Fibroblast of villous mesenchyme (primary cell): ENCODE measurements at regions not wholly inside any gene's neighbourhood (a gene's known extent, or its start where the extent isn't known, plus 50 kb on each side); places are given as distances from the start of the nearest gene placed in this dataset.

ENCODE experiments used
- DNase-seq: peaks from one replicate; pipeline ENCODE4 v3.0.0-alpha.2; 2010; ENCODE audit warnings: low read depth
- H3K4me3 ChIP-seq: 2 replicates; pipeline ENCODE4 v1.5.1; 2011; ENCODE audit warnings: low read depth, mild to moderate bottlenecking, low read length
- TF ChIP-seq, protein P1 (sequence below): IDR thresholded peaks from 2 replicates; pipeline ENCODE4 v1.5.1; 2012; ENCODE audit warnings: low read depth, mild to moderate bottlenecking, low read length; ENCODE audit not compliant: insufficient read depth

- no peak overlapping the region for H3K4me3 ChIP-seq
- TF ChIP-seq, protein P1, sequence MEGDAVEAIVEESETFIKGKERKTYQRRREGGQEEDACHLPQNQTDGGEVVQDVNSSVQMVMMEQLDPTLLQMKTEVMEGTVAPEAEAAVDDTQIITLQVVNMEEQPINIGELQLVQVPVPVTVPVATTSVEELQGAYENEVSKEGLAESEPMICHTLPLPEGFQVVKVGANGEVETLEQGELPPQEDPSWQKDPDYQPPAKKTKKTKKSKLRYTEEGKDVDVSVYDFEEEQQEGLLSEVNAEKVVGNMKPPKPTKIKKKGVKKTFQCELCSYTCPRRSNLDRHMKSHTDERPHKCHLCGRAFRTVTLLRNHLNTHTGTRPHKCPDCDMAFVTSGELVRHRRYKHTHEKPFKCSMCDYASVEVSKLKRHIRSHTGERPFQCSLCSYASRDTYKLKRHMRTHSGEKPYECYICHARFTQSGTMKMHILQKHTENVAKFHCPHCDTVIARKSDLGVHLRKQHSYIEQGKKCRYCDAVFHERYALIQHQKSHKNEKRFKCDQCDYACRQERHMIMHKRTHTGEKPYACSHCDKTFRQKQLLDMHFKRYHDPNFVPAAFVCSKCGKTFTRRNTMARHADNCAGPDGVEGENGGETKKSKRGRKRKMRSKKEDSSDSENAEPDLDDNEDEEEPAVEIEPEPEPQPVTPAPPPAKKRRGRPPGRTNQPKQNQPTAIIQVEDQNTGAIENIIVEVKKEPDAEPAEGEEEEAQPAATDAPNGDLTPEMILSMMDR, result no peak
- no peak for DNase-seq
Measured at GRCh38 chr7:120014925-120015465, 258.0 kb upstream of the KCND2 start.

GRCh38 chr7:120021085-120021484, 251.9 kb upstream of the KCND2 start:
- TF ChIP-seq, protein P1, result no peak
- H3K4me3 ChIP-seq, result no peak overlapping the region
- no peak for DNase-seq

- TF ChIP-seq, protein P1, result no peak
- DNase-seq, result peak; percentile 86
- no peak overlapping the region for H3K4me3 ChIP-seq
Measured at GRCh38 chr7:120023494-120024167, 249.3 kb upstream of the KCND2 start.

- TF ChIP-seq, protein P1, result no peak
- no peak overlapping the region for H3K4me3 ChIP-seq
- peak; percentile 59 for DNase-seq
Measured at GRCh38 chr7:120028636-120029035, 244.3 kb upstream of the KCND2 start.

DNA sequence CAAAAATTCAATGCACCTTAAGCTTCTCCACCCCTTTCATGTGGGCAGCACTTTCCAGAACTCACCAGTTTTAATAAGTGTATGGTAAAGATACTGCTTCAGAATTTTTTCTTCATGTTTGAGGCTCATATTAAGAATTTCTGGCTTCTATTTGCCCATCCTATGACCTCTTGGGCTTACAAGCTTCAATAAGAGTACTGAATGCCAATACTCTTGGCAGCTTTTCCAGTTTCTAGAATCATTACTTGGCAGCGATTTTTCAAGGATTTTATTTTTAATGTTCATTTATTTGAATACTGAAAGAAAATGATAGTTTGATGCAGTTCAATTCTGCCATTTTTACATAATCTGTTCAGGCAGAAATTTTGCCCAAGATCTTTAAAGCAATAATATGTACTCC, 242.1 kb upstream of the KCND2 start:
- no peak for DNase-seq
- no peak overlapping the region for H3K4me3 ChIP-seq
- TF ChIP-seq, protein P1, result no peak

DNA sequence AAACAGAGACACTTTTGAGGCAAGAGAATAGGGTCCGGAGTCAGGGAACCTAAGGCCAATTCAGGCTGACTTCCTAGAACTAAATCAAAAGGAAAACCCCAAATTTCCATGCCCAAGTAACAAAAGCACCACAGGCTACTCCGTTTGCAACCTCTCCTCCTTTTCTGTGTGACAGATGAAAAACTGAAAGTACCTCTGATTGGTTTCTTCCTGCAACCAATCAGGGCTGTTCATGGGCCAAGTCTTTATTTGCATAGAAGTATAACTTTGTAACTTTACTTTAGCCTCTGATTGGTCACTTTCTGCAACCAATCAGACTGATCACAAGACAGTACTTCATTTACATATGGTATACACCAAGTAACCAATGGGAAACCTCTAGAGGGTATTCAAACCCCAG, 239.9 kb upstream of the KCND2 start:
- peak; percentile 26 for DNase-seq
- no peak overlapping the region for H3K4me3 ChIP-seq
- TF ChIP-seq, protein P1, result no peak

DNA sequence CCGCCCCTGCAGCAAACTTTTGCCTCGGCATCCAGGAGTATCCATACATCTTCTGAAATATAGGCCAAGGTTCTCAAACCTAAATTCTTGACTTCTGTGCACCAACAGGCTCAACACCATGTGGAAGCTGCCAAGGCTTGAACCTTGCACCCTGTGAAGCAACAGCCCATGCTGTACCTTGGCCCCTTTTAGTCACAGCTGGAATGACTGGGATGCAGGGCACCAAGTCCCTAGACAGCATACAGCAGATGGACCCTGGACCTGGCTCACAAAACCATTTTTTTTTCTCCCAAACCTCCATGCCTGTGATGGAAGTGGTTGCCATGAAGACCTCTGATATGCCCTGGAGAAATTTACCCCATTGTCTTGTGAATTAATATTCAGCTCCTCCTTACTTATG, 233.8 kb upstream of the KCND2 start:
- TF ChIP-seq, protein P1, result no peak
- H3K4me3 ChIP-seq, result no peak overlapping the region
- no peak for DNase-seq
